Fibroblast of skin of left quadriceps (primary cell): ENCODE measurements at regions not wholly inside any gene's neighbourhood (a gene's known extent, or its start where the extent isn't known, plus 50 kb on each side); places are given as distances from the start of the nearest gene placed in this dataset.

ENCODE experiments used
- DNase-seq, 2 experiments: peaks; one replicate each; pipeline ENCODE4 v3.0.0-alpha.2; 2013; ENCODE audit warnings: low read depth in 2 of 2

- DNase-seq: no peak
Measured at GRCh38 chr1:8203056-8203455, 114.9 kb upstream of the SLC45A1 start.

GRCh38 chr1:8202182-8202905 lies 115.6 kb upstream of the SLC45A1 start:
- DNase-seq: peak in 1 of 2 experiments; percentile 48

GRCh38 chr1:8201331-8201861 lies 116.5 kb upstream of the SLC45A1 start:
- DNase-seq: no peak

- DNase-seq: no peak
Measured at GRCh38 chr1:8200317-8201115, 117.4 kb upstream of the SLC45A1 start.

- no peak for DNase-seq
Measured at GRCh38 chr1:8198522-8198921, 119.4 kb upstream of the SLC45A1 start.

GRCh38 chr1:8197493-8198282 lies 120.2 kb upstream of the SLC45A1 start:
- DNase-seq: peak; percentile 67 to 72

GRCh38 chr1:8194481-8195227 lies 123.3 kb upstream of the SLC45A1 start:
- no peak for DNase-seq

GRCh38 chr1:8193840-8194406 lies 124.0 kb upstream of the SLC45A1 start:
- no peak for DNase-seq

GRCh38 chr1:8191474-8191873 lies 126.4 kb upstream of the SLC45A1 start:
- DNase-seq: no peak

- no peak for DNase-seq
Measured at GRCh38 chr1:8189931-8190483, 127.9 kb upstream of the SLC45A1 start.

GRCh38 chr1:8185400-8185799 lies 132.5 kb upstream of the SLC45A1 start:
- DNase-seq: no peak

GRCh38 chr1:8184301-8184700 lies 133.6 kb upstream of the SLC45A1 start:
- DNase-seq: no peak

- DNase-seq: no peak
Measured at GRCh38 chr1:8182034-8182761, 135.7 kb upstream of the SLC45A1 start.

- no peak for DNase-seq
Measured at GRCh38 chr1:8179132-8179793, 138.7 kb upstream of the SLC45A1 start.

GRCh38 chr1:8176279-8176678 lies 141.6 kb upstream of the SLC45A1 start:
- no peak for DNase-seq

- no peak for DNase-seq
Measured at GRCh38 chr1:8174807-8175206, 143.1 kb upstream of the SLC45A1 start.

GRCh38 chr1:8171751-8172464 lies 145.8 kb upstream of the ERRFI1 start:
- no peak for DNase-seq

GRCh38 chr1:8170059-8170835 lies 144.1 kb upstream of the ERRFI1 start:
- DNase-seq: no peak
